Ascending aorta (tissue), 2 donors: ENCODE measurements at regions not wholly inside any gene's neighbourhood (a gene's known extent, or its start where the extent isn't known, plus 50 kb on each side); places are given as distances from the start of the nearest gene placed in this dataset.
"Not testable (repeated sequence)": the region's sequence is repeated elsewhere in the genome, so short reads cannot be mapped to it uniquely, and the experiment has no call there.

Experiments
- DNase-seq, 2 donors: peaks; one replicate each; pipeline ENCODE4 v3.0.0-alpha.2; 2019; ENCODE audit warnings: low spot score in 2 of 2
- H3K27ac ChIP-seq, 2 donors: fragments of 200-600 bp; sonication (generic); one replicate each; pipeline ENCODE4 v1.5.1; 2016 to 2017; ENCODE audit warnings: mild to moderate bottlenecking in 1 of 2
- H3K27me3 ChIP-seq: fragments of 200-600 bp; sonication (generic); one replicate; pipeline ENCODE4 v1.5.1; 2017
- H3K36me3 ChIP-seq, 2 donors: fragments of 200-600 bp; sonication (generic); one replicate each; pipeline ENCODE4 v1.5.1; 2016
- H3K4me1 ChIP-seq, 2 donors: fragments of 200-600 bp; sonication (generic); one replicate each; pipeline ENCODE4 v1.5.1; 2016 to 2017; ENCODE audit warnings: mild to moderate bottlenecking in 1 of 2
- H3K4me3 ChIP-seq, 2 donors: fragments of 200-600 bp; sonication (generic); one replicate each; pipeline ENCODE4 v1.5.1; 2016 to 2017; ENCODE audit warnings: mild to moderate bottlenecking in 1 of 2
- H3K9me3 ChIP-seq, 2 donors: fragments of 200-600 bp; sonication (generic); one replicate each; pipeline ENCODE4 v1.5.1; 2016
- intact Hi-C: fragments of 100-400 bp; cut with DNase I; formaldehyde crosslinking; loops from one replicate; pipeline ENCODE4 v1.15.1; 2023
- TF ChIP-seq, protein P1 (sequence below), 3 experiments: fragments of 200-600 bp in 2 of 3; fragments of 450-650 bp in 1 of 3; sonication (generic) in 2 of 3; IDR thresholded peaks; one replicate each; pipeline ENCODE4 v1.5.1; 2016 to 2019; ENCODE audit warnings: antibody characterized with exemption in 3 of 3, mild to moderate bottlenecking in 1 of 3, moderate library complexity in 1 of 3

GRCh38 chr13:22883956-22884355 is 296.8 kb upstream of the SGCG start:
- no peaks in the 10 kb centered on the region for H3K36me3 ChIP-seq
- H3K27me3 ChIP-seq, result no peaks in the 10 kb centered on the region
- no peaks in the 10 kb centered on the region for H3K9me3 ChIP-seq
- no peak for DNase-seq
- no peak overlapping the region for H3K4me3 ChIP-seq
- TF ChIP-seq, protein P1, sequence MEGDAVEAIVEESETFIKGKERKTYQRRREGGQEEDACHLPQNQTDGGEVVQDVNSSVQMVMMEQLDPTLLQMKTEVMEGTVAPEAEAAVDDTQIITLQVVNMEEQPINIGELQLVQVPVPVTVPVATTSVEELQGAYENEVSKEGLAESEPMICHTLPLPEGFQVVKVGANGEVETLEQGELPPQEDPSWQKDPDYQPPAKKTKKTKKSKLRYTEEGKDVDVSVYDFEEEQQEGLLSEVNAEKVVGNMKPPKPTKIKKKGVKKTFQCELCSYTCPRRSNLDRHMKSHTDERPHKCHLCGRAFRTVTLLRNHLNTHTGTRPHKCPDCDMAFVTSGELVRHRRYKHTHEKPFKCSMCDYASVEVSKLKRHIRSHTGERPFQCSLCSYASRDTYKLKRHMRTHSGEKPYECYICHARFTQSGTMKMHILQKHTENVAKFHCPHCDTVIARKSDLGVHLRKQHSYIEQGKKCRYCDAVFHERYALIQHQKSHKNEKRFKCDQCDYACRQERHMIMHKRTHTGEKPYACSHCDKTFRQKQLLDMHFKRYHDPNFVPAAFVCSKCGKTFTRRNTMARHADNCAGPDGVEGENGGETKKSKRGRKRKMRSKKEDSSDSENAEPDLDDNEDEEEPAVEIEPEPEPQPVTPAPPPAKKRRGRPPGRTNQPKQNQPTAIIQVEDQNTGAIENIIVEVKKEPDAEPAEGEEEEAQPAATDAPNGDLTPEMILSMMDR (IDR thresholded peaks at IDR 0.05), result no peak
- intact Hi-C loops, result no loop called here
- no peak overlapping the region for H3K27ac ChIP-seq
- no peaks in the 10 kb centered on the region for H3K4me1 ChIP-seq

DNA sequence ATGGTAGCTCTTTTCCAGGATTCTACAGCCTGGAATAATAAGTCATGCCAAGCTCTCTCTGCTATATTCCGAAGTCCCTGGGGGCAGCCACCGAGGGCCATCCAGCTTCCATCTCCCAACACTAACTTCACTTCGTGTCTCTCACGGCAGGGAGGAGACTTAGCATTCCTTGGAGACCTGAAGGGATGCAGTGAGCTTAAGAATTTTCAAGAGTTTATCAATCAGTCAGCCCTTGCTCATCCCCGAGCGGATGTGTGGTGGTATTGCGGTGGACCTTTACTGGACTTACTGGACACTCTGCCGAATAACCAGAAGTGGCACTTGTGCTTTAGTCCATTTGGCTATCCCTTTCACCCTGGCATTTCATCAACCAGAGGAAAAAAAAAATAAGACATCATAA is 294.7 kb upstream of the SGCG start:
- H3K9me3 ChIP-seq, intact Hi-C loops, DNase-seq, H3K4me1 ChIP-seq, H3K27me3 ChIP-seq, H3K4me3 ChIP-seq, H3K27ac ChIP-seq, H3K36me3 ChIP-seq: not testable (repeated sequence)

DNA sequence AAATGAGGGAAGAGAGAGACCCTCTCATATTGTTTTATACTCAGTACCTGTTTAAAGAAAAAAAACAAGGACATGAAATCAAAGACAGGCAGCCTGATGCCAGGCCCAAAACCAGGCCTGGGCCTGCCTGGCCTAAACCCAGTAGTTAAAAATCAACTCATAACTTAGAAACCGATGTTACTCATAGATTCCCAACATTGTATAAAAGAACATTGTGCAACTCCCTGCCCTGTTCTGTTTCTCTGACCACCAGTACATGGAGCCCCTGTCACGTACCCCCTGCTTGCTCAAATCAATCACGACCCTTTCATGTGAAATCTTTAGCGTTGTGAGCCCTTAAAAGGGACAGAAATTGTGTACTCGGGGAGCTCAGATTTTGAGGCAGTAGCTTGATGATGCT is 291.4 kb upstream of the SGCG start:
- H3K9me3 ChIP-seq, H3K4me1 ChIP-seq, H3K36me3 ChIP-seq, H3K27ac ChIP-seq, DNase-seq, H3K4me3 ChIP-seq, H3K27me3 ChIP-seq, intact Hi-C loops: not testable (repeated sequence)

DNA sequence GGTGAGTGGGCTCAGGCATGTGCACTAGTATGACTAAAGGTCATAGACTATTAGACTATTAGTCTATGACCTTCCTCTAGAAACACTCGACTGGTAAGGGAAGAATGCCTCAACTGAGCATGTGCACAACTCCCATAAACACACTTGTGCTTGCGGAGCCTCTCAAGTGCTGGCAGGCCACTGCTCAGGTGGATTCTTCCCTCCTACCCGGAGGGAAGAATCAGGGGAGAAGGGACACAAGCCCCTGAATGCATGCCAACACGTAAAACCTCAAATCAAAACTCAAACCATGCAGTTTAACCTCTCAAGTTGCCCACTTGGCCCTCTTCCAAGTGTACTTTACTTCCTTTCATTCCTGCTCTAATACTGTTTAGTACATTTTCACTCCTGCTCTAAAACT is 287.6 kb upstream of the SGCG start:
- TF ChIP-seq, protein P1 (IDR thresholded peaks at IDR 0.05), result no peak

GRCh38 chr13:22893777-22894176 is 287.0 kb upstream of the SGCG start:
- H3K36me3 ChIP-seq, result no peaks in the 10 kb centered on the region
- DNase-seq, result no peak
- H3K9me3 ChIP-seq, result no peaks in the 10 kb centered on the region
- H3K4me1 ChIP-seq, result peaks cover 0 to 8% of the 10 kb centered on the region in 2 donors
- H3K27me3 ChIP-seq, result no peaks in the 10 kb centered on the region
- no peak overlapping the region for H3K27ac ChIP-seq
- H3K4me3 ChIP-seq, result no peak overlapping the region
- intact Hi-C loops, result no loop called here
- TF ChIP-seq, protein P1 (IDR thresholded peaks at IDR 0.05), result no peak

More for the DNA sequence above, 287.6 kb upstream of the SGCG start:
- H3K9me3 ChIP-seq, result no peaks in the 10 kb centered on the region
- H3K4me1 ChIP-seq, result peaks cover 0 to 8% of the 10 kb centered on the region in 2 donors
- no peaks in the 10 kb centered on the region for H3K36me3 ChIP-seq
- DNase-seq, result no peak
- H3K27ac ChIP-seq, result no peak overlapping the region
- H3K4me3 ChIP-seq, result no peak overlapping the region
- intact Hi-C loops, result no loop called here
- no peaks in the 10 kb centered on the region for H3K27me3 ChIP-seq

DNA sequence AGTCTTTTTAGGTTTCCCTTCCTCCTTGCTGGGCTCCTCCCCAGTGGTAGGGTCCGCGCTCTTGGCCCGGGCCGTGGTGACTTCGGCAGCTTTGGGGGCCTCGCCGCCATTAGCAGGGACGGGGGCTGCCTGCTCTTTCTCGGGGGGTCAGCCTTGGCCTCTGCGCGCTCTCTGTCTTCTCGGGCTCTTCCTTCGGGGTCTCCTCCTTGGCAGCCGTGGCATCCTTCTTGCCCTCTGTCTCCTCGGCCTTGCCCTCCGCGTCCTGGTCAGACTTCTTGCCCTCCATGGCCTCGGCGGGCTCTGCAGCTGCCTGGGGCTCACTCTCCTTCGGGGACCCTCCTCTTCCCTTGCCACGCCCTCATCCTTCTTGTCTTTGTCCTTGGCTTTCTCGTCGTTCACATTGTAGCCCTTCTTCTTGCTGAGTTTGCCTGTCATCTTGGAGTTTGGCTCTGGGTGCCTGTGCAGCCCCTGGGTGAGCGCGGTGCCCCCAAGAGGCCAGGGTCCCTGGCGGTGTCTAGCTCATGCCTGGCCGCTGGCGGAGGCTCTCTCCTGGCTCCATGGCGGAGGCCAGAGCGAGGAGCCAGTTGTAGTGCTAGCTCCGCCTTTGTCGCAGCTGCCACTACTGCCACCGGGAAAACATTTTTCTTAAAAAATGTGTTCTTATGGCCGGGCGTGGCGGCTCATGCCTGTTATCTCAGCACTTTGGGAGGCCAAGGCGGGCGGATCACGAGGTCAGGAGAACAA is 283.0 kb upstream of the SGCG start:
- H3K36me3 ChIP-seq, result no peaks in the 10 kb centered on the region
- no peak overlapping the region for H3K27ac ChIP-seq
- intact Hi-C loops, result no loop called here
- H3K4me3 ChIP-seq, result no peak overlapping the region
- no peaks in the 10 kb centered on the region for H3K27me3 ChIP-seq
- TF ChIP-seq, protein P1 (IDR thresholded peaks at IDR 0.05), result no peak
- DNase-seq, result no peak
- H3K4me1 ChIP-seq, result peaks cover 0 to 3% of the 10 kb centered on the region in 2 donors
- H3K9me3 ChIP-seq, result no peaks in the 10 kb centered on the region

- H3K36me3 ChIP-seq, H3K27ac ChIP-seq, DNase-seq, H3K27me3 ChIP-seq, H3K9me3 ChIP-seq, H3K4me1 ChIP-seq, H3K4me3 ChIP-seq, intact Hi-C loops: not testable (repeated sequence)
Observed at GRCh38 chr13:22900416-22900951, 280.3 kb upstream of the SGCG start.
